ENCODE measurements at regions not wholly inside any gene's neighbourhood (a gene's known extent, or its start where the extent isn't known, plus 50 kb on each side); places are given as distances from the start of the nearest gene placed in this dataset.

DNA sequence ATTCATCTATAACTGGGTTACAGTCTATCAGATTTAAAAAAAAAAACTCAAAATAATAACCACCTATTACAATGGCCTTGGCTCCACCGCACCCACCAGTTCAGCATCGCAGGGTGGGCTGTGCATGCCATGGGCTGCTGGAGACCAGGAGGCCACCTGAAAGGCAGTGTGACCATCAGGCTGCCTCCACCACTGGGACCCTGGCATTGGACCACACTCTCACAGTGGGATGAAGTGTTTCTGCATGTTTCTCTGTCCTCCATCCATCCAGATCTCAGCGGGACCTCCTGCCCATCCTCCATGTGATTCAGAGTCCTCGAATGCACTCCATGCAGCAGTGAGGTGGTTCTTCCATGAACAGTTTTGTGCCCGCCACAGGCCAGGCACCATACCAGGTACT lies 206.1 kb upstream of the CST7 start:
- TF ChIP-seq, protein P1, sequence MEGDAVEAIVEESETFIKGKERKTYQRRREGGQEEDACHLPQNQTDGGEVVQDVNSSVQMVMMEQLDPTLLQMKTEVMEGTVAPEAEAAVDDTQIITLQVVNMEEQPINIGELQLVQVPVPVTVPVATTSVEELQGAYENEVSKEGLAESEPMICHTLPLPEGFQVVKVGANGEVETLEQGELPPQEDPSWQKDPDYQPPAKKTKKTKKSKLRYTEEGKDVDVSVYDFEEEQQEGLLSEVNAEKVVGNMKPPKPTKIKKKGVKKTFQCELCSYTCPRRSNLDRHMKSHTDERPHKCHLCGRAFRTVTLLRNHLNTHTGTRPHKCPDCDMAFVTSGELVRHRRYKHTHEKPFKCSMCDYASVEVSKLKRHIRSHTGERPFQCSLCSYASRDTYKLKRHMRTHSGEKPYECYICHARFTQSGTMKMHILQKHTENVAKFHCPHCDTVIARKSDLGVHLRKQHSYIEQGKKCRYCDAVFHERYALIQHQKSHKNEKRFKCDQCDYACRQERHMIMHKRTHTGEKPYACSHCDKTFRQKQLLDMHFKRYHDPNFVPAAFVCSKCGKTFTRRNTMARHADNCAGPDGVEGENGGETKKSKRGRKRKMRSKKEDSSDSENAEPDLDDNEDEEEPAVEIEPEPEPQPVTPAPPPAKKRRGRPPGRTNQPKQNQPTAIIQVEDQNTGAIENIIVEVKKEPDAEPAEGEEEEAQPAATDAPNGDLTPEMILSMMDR (IDR thresholded peaks at IDR 0.05; ENCODE audit: low read depth, low read length, poor library complexity, severe bottlenecking), result no peak
- no peak for TF ChIP-seq EZH2phosphoT487 (IDR thresholded peaks at IDR 0.05; ENCODE audit: borderline replicate concordance, low read length)

Data from DOHH2 (cell line).